ENCODE measurements at regions not wholly inside any gene's neighbourhood (a gene's known extent, or its start where the extent isn't known, plus 50 kb on each side); places are given as distances from the start of the nearest gene placed in this dataset.

DNA sequence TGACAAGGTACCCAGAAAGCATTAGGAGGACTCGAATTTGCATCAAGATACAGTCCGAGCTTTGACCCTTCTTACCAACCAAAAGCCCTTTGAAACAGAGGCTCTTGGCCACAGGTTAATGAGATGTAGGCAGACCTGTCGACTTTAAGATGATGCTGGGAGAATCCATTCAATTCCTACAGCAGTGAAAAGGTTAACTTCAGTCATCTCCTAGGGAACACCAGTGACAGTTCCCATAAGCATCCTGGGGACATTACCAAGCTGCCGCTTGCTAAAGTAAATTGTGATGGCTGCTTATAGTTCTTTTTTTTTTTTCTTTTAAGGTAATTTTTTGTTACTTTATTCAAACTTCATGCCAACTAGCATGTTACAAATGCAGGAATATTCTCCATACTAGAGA, 379.3 kb downstream of the SOX11 start:
- DNase-seq, result no peak

DNA sequence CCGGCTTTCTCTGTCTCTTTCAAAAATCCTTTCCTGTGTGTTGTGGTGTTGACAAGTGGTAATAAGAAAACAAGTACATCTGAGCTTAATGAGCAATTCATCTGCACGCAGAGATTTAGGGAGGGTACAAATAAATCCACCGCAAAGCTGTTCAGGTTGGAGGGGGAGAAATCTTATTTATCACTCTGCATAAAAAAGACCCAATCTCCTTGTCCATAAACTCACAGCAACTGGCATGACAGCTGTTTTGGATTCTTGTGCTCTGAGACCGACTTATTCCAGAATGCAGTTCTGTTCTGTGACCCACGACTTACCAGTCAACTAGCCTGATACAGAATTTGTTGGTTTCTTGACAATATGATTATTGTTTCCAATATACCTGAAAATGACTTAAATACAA, 380.1 kb downstream of the SOX11 start:
- DNase-seq, result no peak

DNA sequence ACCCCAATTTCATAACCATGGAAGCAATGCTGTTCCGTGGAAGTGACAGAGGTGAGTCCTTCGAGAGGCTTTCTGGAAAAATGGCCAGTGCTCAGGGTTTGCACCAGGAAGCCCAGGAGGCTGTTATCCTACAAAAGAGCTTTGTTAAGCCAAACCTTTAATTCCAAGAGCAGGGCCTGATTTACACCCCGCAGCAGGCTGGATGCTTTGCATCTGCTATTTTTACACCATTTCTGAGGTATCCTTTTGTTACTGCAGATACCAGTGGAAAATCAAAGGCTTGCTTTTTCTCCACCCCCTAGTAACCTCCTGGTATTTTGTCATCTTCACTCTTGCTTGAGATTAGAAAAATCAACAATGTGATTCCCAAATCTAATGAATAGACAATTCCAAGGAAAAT, 380.6 kb downstream of the SOX11 start:
- DNase-seq, result no peak

DNA sequence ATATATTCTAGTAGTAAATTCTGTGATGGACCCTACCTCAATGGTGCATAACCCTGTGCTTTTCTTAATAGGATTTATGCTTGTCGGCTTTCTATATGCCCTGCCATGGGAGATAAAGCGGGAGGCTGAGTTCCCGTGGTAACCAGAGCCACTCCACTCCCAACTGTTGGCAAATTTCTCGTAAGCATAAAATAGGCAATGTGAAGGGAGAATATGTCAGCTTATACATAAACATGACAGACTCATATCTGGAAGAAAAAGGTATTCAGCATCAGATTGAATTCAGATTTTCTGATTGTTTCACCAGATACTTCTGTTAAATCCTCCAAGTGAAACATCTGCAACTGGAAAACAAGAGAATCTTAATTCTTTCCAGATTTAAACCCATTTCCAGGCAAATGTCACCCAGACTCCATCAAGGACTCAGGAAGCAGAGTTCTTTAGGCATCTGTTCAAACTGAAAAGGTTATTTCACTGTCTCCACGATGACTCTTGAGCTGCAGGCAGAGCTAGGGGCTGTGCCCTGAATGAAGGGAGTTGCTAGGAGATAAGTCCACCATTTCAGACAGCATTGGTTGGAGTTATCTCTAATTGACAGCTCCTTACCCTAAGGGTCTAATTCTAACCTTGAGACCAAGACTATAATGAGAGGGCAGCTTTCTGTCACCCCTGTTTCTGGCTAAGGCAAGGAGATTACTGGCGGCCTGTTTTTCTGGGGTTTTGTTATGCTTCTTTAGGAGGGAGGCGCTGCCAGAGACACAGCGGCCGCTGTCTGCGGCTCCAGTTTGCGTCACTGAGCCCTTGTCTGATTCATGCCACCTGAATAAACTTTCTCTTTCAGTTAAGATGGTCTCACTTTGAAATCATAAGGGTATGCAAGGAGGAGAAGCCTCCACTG, 381.3 kb downstream of the SOX11 start:
- no peak for DNase-seq

DNA sequence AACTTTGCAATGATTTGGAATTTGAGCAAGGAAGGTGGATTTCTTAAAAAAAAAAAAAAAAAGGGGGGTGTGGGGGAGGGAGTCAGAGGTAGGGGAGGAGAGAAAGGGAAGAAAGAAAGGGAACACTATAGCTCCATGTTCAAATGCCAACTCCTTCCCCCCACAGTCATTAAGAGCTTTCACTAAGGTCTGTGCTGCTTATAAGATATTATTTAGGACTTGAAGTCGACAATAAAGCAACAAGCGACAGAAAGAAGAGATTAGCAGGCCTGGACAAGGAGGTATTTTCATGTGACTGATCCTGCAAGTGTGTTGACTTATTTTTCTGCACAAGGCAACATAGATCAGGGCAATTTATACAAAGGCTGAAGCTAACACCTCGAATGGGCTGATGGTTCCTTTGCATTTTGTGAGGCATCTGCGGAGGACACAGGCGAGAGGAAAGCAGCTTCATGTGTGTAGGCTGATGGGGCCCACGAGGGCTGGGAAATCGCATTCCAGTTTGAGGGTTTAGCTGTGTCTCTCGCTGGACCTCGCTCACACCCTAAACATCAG, 382.0 kb downstream of the SOX11 start:
- DNase-seq, result no peak

DNA sequence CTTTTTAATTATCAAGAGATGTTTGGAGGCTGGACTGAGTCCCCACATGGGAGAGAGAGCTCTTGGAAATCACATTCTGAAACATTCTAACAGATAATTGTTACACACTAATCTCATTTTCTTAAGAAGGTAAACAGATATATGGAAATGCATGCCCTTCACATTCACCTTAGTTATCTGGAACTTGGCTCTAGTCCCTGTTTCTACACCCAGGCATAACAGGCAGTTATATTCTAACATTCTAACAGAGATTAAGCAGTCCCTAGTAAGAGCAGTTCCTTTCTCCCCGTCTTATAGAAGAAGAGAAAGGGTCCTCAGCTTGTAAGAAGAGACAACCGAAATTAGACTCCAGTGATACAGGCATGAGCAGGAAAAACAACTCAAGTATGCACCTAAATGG, 385.4 kb downstream of the SOX11 start:
- DNase-seq, result no peak

DNA sequence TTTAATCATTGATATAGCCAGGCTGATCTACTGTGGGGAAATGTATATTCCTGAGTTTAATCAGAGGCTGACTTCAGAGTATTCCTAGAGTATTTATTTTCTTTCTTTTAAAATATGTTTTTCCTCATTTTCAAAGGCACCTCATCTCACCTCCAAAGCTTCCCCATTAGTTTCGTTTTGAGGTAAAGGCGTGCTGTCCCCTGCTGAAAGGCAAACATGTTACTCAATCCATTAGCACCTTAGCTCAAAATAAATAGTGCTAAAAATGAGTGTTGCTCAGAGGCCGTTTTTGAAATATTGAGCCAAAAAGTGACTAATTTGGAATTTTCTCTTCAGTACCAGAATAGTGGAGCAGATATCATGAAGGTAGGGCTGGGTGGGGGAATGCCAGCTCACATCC, 386.2 kb downstream of the SOX11 start:
- no peak for DNase-seq

DNA sequence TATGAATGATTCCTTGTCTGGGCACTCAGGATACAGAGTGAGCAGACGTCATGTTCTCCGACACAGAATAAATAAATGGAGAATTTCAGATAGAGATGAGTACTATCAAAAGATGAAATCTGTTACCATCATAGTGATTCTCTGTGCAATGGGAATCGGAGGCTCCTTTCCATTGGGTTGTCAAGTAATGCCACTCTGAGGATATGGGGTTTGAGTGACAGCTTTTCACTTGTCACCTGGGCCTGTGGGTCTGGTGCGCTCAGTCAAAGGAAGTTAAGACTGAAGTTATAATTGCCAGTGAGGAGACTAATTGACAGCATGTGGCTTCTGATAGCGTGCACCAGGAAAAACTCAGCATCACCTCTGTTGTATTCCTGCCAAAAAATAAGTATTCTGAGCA, 387.2 kb downstream of the SOX11 start:
- DNase-seq, result no peak

DNA sequence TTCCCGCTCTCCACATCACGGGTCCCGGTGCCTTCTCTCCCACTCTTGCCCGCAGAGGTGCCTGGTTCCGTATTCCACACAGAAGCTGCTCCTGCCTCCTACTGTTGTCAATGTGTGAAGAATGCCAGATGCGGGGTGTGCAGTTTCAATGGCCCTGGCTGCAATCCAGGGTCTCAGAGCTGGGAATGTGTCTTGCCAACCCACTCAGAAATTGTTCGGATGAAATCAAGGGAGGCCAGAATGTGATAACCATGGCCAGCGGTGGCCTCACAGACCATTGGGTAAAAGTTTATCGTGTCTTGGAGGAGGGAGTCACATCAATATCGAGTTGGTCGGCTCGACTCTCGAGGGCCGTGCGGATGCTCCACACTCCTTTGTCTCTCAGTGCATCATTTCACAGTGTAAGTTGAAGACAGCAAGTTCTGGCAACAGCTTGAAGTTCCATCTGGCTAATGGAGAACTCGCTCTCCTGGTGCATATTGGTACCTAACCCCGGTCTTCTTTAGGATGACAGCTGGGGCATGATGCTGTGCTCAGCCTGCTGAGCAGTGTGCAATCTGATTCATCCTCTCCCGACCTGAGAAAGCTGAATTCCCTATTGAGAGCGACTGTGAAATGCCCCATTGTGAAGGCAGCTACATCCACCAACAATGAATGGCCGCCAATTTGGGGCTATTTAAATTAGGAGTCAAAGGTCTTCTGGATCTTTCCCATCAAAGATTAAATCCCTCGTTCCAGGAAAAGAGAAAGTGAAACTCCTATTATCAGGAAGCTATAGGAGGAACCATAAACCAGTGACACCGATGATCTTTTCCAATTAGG, 389.0 kb downstream of the SOX11 start:
- no peak for DNase-seq

DNA sequence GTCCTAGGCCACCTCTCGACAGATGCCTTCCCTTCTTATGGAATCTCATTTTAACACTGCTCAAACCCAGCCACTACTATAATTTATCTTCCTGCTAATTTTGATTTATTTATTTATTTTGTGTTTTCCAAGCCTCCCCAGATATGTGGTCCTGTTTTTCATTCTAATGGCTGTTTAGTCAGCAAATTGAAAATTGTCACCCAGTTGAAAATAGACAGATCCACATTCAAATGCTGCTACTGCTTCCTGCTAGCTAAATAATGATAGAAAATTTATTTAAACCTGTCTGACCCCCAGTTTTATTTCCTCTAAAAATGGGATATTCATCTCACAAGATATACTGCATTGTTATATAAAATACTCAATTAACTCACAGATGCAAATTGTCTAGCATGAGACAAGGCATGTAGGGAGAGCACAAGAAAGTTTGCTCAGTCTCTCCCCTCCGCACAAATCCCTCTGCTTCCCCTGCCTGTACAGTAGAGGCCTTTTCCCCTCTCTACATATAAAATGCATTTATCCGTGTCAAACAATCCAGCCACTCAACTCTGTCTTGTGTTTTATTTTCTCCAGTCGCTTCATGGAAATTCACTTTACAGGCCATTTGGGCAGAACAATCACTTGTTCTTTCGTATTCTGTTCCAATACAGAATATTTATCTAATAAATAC, 389.9 kb downstream of the SOX11 start:
- DNase-seq, result no peak

DNA sequence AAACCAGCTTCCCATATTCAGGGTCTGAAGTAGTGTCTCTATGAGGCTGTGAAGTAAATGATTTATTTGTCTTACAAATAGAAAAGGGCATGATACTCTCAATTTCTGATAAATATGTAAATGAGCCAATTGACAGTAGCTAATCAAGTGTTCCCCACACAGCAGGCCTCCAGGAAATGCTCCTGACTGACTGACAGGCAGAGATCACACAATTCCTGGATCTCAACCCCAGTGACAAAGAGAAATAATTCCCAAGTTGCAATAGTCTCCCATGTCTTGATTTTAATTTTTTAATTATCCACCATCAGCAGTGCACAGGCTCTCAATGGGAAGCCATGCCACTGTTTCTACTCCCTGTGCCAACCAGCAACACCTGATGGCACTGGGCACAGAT, 390.4 kb downstream of the SOX11 start:
- no peak for DNase-seq

DNA sequence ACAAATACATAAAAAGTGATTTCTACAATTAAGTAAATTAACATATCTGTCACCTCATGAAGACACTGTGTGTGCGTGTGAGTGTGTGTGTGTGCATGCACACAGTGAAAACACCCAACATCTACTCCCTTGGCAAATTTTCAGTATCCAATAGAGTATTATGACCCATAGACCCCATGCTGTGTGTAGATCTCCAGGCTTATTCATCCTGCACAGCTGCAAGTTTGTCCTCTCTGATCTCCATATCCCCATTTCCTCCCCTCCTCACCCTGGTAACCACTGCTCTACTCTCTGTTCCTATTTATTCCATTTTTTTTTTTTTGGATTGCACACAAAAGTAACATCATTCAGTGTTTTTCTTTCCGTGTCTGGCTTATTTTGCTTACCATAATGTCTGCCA, 391.0 kb downstream of the SOX11 start:
- no peak for DNase-seq

DNA sequence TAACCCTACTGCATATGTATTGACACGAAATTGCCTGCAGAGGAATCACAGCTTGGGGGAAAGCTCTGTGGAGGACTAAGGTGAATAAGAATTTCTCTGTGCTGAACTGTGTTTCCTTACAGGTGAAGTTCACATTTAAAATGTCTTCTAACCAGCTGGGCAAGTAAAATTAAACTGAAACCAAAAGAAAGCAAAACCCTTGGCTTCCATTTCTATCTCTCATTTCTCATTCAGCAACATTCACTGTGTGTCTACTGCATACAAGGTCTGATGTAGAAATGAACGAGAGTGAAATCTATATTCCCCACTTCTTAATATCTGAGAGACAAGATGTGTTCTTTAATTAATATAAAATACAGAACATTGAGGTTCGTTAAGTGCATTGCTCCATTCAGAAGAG, 397.3 kb downstream of the SOX11 start:
- no peak for DNase-seq

DNA sequence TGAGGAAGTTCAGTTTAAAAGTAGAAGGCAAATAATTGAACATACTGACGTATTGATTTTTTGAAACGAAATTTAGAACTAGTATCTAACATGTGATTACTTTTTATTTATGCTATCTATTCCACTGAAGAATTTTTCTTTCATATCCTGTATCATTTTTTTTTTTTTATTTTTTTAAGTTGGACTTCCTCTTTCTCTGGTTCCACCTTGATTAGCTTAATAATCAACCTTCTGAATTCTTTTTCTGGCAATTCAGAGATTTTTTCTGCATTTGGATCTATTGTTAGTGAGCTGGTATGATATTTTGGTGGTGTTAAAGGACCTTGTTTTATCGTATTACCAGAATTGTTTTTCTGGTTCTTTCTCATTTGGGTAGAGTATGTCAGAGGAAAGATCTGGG, 411.2 kb downstream of the SOX11 start:
- no peak for DNase-seq

DNA sequence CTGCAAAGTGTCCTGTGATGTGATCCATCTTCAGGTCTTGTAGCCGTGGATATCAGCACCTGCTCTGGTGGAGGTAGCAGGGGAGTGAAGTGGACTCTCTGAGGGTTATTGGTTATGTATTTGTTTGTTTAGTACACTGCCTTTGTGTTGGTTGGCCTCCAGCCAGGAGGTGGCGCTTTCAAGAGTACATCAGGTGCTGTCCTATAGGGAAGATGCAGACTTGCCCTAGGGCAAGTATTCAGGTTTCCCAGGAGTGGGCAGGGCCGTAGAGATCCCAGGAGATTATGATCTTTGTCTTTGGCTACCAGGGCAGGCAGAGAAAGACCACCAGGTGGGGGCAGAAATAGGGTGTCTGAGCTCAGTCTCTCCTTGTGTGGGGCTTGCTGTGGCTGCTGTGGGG, 411.8 kb downstream of the SOX11 start:
- DNase-seq, result no peak

DNA sequence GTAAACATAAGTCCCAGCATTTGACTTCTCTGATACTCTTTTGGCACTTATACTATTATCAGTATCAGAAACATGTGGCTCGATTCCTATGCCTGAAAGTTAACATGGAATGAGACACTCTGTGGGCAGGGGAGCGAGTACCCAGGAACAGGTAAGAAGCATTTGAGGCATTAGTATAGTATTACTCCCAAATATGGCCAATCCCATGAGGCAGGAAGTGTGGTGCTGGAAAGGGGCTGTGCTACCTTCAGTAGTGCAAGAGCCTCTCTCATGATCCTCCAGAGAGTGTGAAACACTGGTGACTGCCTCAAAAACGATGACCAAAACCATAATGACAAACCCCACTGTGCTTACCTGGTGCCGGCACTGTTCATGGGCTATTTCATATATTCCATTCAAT, 415.1 kb downstream of the SOX11 start:
- no peak for DNase-seq

DNA sequence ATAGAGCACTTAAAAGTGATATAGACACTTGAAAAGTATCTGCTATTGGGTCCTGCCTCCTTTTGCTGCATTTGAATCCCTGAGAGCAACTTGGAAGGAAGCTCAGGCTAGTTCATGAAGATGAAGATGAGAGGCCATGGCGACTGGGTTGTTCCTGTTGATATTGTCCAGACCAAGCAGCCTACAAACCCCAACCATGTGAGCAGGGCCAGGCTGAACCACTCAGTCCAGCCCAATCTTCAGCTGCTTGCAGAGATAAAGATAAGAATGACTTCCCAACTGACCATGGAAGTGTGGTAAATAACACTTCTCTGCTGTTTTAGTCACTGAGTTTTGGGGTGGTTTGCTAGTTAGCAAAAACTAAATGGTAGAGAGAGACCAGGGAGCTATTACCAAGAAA, 417.6 kb downstream of the SOX11 start:
- no peak for DNase-seq

DNA sequence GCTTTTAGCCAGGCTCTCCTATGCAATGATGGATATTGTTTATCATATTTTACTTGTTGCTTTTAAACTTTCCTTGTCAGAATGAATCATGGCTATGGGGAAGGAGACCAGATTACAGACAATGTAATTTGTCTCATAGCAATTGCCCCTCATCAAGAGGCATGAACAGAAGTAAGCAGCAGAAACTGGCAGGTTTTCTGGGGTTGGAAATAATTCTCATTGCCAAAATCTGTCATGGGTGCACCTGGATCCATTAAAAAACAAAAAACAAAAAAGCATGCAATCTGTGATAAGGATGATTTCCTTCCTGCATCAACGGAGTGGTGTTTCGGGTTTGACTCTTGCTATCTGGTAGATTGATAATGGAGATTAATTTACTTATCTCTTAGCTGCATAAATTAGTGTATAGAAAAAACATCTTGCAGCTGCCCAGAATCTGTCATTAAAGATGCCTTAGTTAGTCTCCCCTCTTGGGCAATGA, 419.6 kb downstream of the SOX11 start:
- DNase-seq, result no peak

DNA sequence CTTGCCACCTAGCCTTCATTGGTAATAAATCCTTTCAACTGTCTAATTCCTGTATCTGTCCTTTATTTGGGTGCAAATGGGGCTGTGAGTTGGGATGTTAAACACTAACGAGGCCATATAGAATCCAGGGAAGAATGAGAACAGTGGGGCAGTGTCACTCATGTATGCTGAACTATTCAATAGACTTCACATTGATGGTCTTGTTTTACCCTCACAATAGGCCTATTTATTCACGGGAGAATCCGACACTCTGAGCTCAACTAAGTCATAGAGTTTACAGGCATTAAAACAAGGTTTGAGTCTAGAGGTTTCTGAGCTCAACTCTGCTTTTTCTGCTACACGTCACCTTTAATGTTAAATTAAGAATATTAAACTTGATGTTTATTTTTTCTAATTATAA, 421.6 kb downstream of the SOX11 start:
- no peak for DNase-seq

DNA sequence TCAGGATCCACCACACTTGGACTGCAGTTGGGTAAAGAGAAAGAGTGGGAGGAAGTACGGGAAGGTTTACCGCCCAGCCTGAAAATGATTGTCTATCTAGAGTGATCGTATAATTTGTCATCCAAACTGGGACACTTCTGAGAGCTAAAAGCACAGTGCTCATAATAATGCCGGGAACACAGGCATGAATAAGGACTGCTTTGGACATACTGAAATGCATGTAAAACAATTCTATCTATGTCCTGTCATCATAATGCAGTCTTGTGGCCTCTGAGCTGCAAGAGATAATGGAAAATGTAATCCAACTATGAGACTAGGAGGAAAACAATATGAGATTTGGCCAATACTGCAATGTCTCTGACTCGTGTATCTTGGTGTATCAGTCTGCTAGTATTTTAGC, 435.5 kb downstream of the SOX11 start:
- no peak for DNase-seq

DNA sequence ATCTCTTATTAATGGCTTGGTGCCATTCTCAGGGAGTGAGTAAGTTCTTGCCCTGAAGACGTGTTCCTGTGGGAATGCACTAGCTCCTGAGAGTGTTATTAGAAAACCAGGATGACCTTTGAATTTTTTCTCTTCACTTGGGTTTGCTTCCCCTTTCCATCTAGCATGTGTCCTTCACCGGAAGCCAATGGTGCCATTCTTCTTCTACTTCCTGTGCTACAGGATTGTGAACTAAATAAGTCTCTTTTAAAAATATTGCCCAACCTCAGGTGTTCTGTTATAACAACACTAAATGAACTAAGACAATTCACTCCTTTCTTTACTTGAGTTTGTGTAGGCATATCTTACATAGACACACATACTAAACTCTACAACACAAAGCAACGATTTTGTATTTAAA, 447.0 kb downstream of the SOX11 start:
- no peak for DNase-seq

DNA sequence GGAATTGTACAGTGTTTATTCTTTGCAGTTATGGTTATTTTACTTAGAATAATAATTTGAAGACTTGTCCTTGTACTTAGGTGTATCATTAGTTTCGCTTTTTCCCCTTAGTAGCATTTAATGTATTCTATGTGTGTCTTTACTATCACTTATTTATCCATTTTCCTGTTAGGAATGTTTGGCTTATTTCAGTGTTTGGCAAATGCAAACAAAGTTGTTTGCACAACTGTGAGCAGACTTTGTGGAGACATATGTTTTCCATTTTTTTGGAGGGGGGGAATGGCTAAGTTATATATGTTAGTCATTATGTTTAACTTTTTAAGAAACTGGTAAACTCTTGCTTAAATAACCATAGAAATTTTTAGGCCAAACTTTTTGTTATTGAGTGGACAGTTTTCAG, 447.7 kb downstream of the SOX11 start:
- no peak for DNase-seq

DNA sequence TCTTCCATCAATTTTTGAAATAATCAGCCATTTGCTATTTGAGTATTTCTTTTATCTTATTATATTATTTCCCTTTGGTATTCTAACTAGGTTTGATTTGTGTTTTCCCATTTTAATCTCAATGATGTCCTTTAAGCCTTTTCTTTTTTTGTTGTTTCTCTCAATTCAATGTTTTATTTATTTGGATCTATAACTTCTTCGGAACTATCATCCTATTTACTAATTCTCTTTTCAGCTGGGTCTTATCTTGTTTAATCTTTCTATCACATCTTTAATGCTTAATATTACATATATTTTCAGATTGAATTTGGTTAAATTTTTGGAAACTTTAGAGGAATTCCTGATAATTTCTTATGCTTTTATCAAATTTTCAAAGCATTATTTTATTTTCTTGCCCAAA, 448.3 kb downstream of the SOX11 start:
- DNase-seq, result no peak
